ENCODE measurements at regions not wholly inside any gene's neighbourhood (a gene's known extent, or its start where the extent isn't known, plus 50 kb on each side); places are given as distances from the start of the nearest gene placed in this dataset.

DNA sequence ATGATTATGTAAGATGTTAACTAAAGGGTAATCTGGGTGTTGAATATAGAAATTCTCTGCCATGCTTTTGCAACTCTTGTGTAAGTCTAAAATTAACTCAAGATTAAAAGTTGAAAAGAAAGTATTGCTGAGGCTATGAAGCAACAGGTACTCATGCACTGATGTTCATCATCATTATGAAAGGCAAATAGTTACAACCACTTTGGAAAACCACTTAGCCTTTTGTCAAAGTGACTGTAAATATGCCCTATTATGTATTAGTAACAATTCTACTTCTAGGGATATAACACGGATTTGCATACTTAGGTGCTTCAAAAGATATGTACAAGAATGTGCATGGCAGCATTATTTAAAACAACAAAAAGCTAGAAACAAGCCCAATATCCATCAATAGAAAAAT, 227.8 kb upstream of the CXXC4 start:
- TF ChIP-seq CTCF (IDR thresholded peaks at IDR 0.05; ENCODE audit: low read depth, low read length): no peak
- H3K4me3 ChIP-seq (ENCODE audit: low read depth, low read length): no peak overlapping the region

DNA sequence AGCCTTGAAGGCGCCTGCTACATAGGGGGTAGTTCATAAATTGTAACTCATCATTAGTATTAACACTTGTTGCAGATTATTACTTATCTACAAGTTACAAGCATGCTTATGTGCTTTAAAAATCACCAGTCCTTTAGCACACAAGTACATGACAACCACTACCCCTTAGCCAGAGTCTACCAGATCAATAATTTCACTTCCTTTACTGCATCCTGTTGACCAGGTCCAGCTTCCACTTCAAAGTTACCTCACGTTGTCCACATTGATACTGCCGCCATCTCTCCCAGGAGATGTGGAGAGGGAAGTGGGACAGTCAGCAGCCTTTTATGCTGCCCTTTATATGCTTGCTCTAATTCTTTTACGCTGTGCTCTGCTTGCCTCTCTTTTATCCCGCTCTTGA, 231.3 kb upstream of the CXXC4 start:
- no peak for TF ChIP-seq CTCF (IDR thresholded peaks at IDR 0.05; ENCODE audit: low read depth, low read length)
- no peak overlapping the region for H3K4me3 ChIP-seq (ENCODE audit: low read depth, low read length)

GRCh38 chr4:104727643-104728042, 232.9 kb upstream of the CXXC4 start:
- TF ChIP-seq CTCF (IDR thresholded peaks at IDR 0.05; ENCODE audit: low read depth, low read length): no peak
- H3K4me3 ChIP-seq (ENCODE audit: low read depth, low read length): no peak overlapping the region

GRCh38 chr4:104728380-104729122, 233.9 kb upstream of the CXXC4 start:
- TF ChIP-seq CTCF (IDR thresholded peaks at IDR 0.05; ENCODE audit: low read depth, low read length): no peak
- no peak overlapping the region for H3K4me3 ChIP-seq (ENCODE audit: low read depth, low read length)

- no peak for TF ChIP-seq CTCF (IDR thresholded peaks at IDR 0.05; ENCODE audit: low read depth, low read length)
- no peak overlapping the region for H3K4me3 ChIP-seq (ENCODE audit: low read depth, low read length)
Observed at GRCh38 chr4:104732766-104733165, 238.1 kb upstream of the CXXC4 start.

- no peak for TF ChIP-seq CTCF (IDR thresholded peaks at IDR 0.05; ENCODE audit: low read depth, low read length)
Observed at GRCh38 chr4:104735174-104735573, 240.5 kb upstream of the CXXC4 start.

DNA sequence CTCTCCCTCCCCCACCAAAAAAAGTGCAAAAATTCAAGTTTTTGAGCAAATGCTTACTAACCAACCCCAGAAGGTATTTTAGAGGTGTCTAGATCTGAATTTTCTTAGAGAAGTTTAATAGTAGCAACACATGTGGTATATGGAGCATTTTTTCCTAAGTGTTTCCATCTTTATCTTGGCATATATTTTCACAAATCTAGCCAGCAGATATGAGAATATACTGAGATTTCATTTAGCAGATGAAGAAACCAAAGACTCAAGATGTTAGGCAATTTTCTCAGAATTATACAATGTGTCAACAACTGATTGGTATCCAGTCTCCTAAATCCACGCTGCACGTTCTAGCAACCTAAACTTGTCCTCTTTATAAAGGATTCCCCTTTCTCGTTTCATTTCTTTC, 245.5 kb upstream of the CXXC4 start:
- H3K4me3 ChIP-seq (ENCODE audit: low read depth, low read length): no peak overlapping the region
- no peak for TF ChIP-seq CTCF (IDR thresholded peaks at IDR 0.05; ENCODE audit: low read depth, low read length)

More at GRCh38 chr4:104735174-104735573, 240.5 kb upstream of the CXXC4 start:
- H3K4me3 ChIP-seq (ENCODE audit: low read depth, low read length): no peak overlapping the region

All from WI38 (cell line).